HL-60 (cell line): ENCODE measurements at regions not wholly inside any gene's neighbourhood (a gene's known extent, or its start where the extent isn't known, plus 50 kb on each side); places are given as distances from the start of the nearest gene placed in this dataset.

ENCODE experiments used
- CTCF ChIP-seq: IDR thresholded peaks from one replicate; pipeline ENCODE4 v1.5.1; 2011; ENCODE audit warnings: low read length, control low read depth, inconsistent platforms; ENCODE audit not compliant: insufficient read depth
- GABPA ChIP-seq: IDR thresholded peaks from 2 replicates; pipeline ENCODE4 v1.6.1; 2012; ENCODE audit warnings: low read depth
- POLR2AphosphoS5 ChIP-seq: IDR thresholded peaks from 2 replicates; pipeline ENCODE4 v1.6.1; 2012; ENCODE audit warnings: low read depth
- REST ChIP-seq: IDR thresholded peaks from 2 replicates; pipeline ENCODE4 v1.6.1; 2012; ENCODE audit warnings: low read depth; ENCODE audit not compliant: insufficient replicate concordance
- SPI1 ChIP-seq: IDR thresholded peaks from 2 replicates; pipeline ENCODE4 v1.6.1; 2012; ENCODE audit warnings: low read depth, mild to moderate bottlenecking, borderline replicate concordance

- TF ChIP-seq CTCF: no peak
- no peak for TF ChIP-seq REST
- no peak for TF ChIP-seq GABPA
- no peak for TF ChIP-seq POLR2AphosphoS5
- peak; percentile 40; the same call in 1 of the 2 replicates for TF ChIP-seq SPI1
These were observed 445.7 kb downstream of the MRPL39 start for GRCh38 chr21:25161571-25161970.
